Ectodermal cell (in vitro differentiated cells): ENCODE measurements at regions not wholly inside any gene's neighbourhood (a gene's known extent, or its start where the extent isn't known, plus 50 kb on each side); places are given as distances from the start of the nearest gene placed in this dataset.
"Not testable (repeated sequence)": the region's sequence is repeated elsewhere in the genome, so short reads cannot be mapped to it uniquely, and the experiment has no call there.

Source experiments
- H3K27ac ChIP-seq: 2 replicates; pipeline ENCODE4 v1.7.0; 2013; ENCODE audit warnings: mild to moderate bottlenecking, low read depth, low read length; ENCODE audit not compliant: insufficient read depth, poor library complexity, severe bottlenecking
- H3K27me3 ChIP-seq: 2 replicates; pipeline ENCODE4 v1.7.0; 2013; ENCODE audit warnings: mild to moderate bottlenecking, low read length; ENCODE audit not compliant: insufficient read depth, control insufficient read depth, poor library complexity, severe bottlenecking
- H3K36me3 ChIP-seq: one replicate; pipeline ENCODE4 v1.7.0; 2013; ENCODE audit warnings: low read length; ENCODE audit not compliant: control insufficient read depth, insufficient read depth
- H3K4me1 ChIP-seq: one replicate; pipeline ENCODE4 v1.7.0; 2013; ENCODE audit warnings: low read length; ENCODE audit not compliant: control insufficient read depth, insufficient read depth
- H3K4me3 ChIP-seq: 2 replicates; pipeline ENCODE4 v1.7.0; 2013; ENCODE audit warnings: low read depth, low read length, control low read depth; ENCODE audit not compliant: insufficient read depth
- H3K9me3 ChIP-seq: 2 replicates; pipeline ENCODE4 v1.7.0; 2013; ENCODE audit warnings: mild to moderate bottlenecking, low read length, moderate library complexity; ENCODE audit not compliant: control insufficient read depth
- WGBS, 2 experiments: methylation state at CpG; one replicate each; pipeline ENCODE4 v1.1.7; 2013; ENCODE audit warnings: missing lambda C conversion rate in 2 of 2; 5-methylcytosine and 5-hydroxymethylcytosine counted together

GRCh38 chr7:35908331-35909216, 107.7 kb downstream of the SEPTIN7 start:
- Histone ChIP-seq H3K9me3 (no peaks in the 10 kb centered on the region), H3K27me3 (no peaks in the 10 kb centered on the region), H3K27ac (no peak overlapping the region), H3K4me3 (no peak overlapping the region), H3K4me1 (no peaks in the 10 kb centered on the region), H3K36me3 (no peaks in the 10 kb centered on the region)
- whole genome bisulfite sequencing, 2 experiments = 43 to 45% methylated on average over 11 of the region's 11 CpGs

DNA sequence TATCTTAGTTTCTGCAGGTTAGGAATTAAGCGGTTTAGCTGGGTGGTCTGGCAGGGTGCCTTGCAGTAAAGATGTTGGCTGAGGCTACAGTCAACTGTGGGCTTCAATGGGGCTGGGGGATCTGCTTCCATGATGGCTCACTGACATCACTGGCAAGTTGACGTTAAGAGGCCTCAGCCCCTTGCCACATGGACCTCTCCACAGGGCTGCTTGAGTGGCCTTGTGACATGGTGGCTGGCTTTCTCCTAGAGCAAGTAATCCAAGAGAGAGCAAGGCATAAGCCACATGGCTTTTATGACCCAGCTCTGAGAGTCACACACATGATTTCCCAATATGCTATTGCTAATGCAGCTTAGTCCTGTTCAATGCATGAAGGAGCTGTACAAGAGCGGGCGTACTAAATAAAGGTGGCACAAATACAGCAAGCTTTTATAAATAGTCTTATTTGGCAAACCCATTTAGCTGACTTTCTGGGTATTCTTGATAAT, 109.1 kb downstream of the SEPTIN7 start:
- Histone ChIP-seq H3K9me3 (no peaks in the 10 kb centered on the region), H3K4me3 (no peak overlapping the region), H3K27me3 (no peaks in the 10 kb centered on the region), H3K36me3 (no peaks in the 10 kb centered on the region), H3K4me1 (no peaks in the 10 kb centered on the region), H3K27ac (no peak overlapping the region)
- 94 to 97% methylated on average over 4 of the region's 4 CpGs for WGBS, 2 experiments

DNA sequence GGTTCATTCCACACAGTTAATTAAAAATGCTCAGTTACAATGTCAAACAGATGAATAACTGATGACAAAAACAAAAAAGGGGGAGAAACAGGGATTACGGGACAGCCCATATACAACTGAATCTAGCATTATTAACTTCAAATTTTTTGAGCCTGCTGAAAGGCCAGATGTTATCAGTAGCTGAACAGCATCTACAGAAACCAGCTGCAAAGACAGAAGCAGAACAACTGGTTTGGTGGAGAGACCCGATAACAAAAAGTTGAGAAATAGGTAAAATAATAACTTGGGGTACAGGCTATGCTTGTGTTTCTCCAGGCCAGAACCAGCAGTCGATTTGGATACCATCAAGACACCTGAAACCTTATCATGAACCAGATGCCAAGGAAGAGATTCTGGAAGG, 109.8 kb downstream of the SEPTIN7 start:
- H3K4me1 ChIP-seq, H3K27ac ChIP-seq, H3K9me3 ChIP-seq, H3K36me3 ChIP-seq, H3K27me3 ChIP-seq, H3K4me3 ChIP-seq: not testable (repeated sequence)
- 89 to 96% methylated on average over 3 of the region's 3 CpGs for WGBS, 2 experiments

- not testable (repeated sequence) for H3K27ac ChIP-seq, H3K27me3 ChIP-seq, H3K4me3 ChIP-seq, H3K4me1 ChIP-seq, H3K9me3 ChIP-seq, H3K36me3 ChIP-seq
- 96% methylated on average over 2 of the region's 2 CpGs for WGBS, 2 experiments
Observed at GRCh38 chr7:35913350-35913749, 112.5 kb downstream of the SEPTIN7 start.

DNA sequence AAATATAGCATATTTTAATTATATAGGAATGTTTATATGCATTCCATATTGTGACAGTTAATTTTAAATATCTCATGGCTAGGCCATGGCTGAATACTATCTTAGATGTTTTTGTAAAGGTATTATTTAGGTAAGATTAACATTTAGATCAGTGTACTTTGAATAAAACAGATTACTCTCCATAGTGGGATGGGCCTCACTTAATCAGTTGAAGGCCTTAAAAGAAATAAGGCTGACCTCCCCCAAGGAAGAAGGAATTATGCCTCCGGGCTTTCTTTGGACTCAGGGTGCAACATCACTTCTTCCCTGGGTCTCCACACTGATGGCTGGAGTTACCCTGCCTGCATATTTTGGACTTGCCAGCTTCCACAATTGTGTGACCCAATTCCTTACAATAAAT, 113.4 kb downstream of the SEPTIN7 start:
- H3K4me1 ChIP-seq, H3K27me3 ChIP-seq, H3K36me3 ChIP-seq, H3K9me3 ChIP-seq, H3K4me3 ChIP-seq, H3K27ac ChIP-seq: not testable (repeated sequence)
- 88 to 93% methylated on average over 1 of the region's 1 CpG for WGBS, 2 experiments

DNA sequence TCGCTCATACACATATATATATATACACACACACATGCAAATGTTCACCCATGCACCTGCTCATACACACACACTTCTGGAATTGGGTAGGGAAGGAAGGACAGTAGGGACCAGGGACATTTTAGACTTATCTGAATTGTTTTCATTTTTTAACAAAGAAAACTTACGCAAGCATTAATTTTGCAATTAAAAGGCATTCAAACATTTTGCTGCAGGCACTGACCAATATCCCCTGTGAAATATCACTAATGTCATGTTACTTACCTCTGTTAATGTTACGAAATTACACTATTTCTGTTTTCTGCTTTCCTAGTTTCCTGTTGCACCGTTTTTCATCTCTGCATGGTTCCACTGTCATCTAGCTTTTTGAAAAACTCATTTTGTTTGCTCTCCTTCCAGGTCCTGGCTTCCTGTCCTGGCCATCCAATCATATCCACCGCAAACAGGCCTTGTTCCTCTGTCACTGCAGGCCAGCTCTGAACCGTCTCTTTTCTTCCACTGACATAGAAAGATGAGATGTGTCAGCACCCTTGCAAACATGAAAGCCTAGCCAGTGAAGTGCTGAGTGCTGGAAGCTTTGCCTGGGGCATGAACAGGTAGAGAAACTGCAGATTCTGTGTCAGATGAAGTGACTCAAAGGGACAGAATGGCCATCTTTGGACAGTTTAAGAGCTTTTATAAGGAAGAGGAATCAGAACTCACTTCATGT, 114.5 kb downstream of the SEPTIN7 start:
- H3K4me3 ChIP-seq, H3K27me3 ChIP-seq, H3K36me3 ChIP-seq, H3K27ac ChIP-seq, H3K9me3 ChIP-seq, H3K4me1 ChIP-seq: not testable (repeated sequence)
- WGBS, 2 experiments = 85% methylated on average over 5 to 6 of the region's 6 CpGs

GRCh38 chr7:35918217-35918616, 117.4 kb downstream of the SEPTIN7 start:
- H3K4me3 ChIP-seq, H3K27me3 ChIP-seq, H3K9me3 ChIP-seq, H3K36me3 ChIP-seq, H3K27ac ChIP-seq, H3K4me1 ChIP-seq: not testable (repeated sequence)
- 94 to 95% methylated on average over 10 of the region's 10 CpGs for WGBS, 2 experiments

DNA sequence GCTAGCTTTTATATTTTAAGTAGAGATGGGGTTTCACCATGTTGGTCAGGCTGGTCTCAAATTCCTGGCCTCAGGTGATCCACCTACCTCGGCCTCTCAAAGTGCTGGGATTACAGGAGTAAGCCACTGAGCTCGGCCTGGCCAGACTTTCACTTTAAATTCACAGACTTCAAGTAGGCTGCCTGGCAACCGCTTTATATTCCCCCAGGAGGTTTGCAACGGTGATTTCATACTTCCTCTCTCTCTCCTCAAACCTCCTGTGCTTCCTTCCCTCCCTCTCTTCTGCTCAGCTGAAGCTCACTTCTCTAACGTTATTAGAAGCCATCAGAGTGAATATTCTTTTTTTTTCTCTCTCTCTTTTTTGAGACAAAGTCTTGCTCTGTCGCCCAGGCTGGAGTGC, 118.8 kb downstream of the SEPTIN7 start:
- H3K4me1 ChIP-seq, H3K36me3 ChIP-seq, H3K27me3 ChIP-seq, H3K4me3 ChIP-seq, H3K9me3 ChIP-seq, H3K27ac ChIP-seq: not testable (repeated sequence)
- whole genome bisulfite sequencing, 2 experiments = 81 to 89% methylated on average over 6 of the region's 6 CpGs

- not testable (repeated sequence) for H3K27ac ChIP-seq, H3K36me3 ChIP-seq
- WGBS, 2 experiments = 82 to 84% methylated on average over 5 of the region's 5 CpGs
Observed at GRCh38 chr7:35921338-35921737, 120.5 kb downstream of the SEPTIN7 start.

GRCh38 chr7:35924668-35925067, 123.8 kb downstream of the SEPTIN7 start:
- H3K4me1 ChIP-seq, H3K4me3 ChIP-seq, H3K36me3 ChIP-seq, H3K9me3 ChIP-seq, H3K27me3 ChIP-seq, H3K27ac ChIP-seq: not testable (repeated sequence)
- WGBS, 2 experiments = 92 to 94% methylated on average over 6 to 7 of the region's 7 CpGs

More at GRCh38 chr7:35921338-35921737, 120.5 kb downstream of the SEPTIN7 start:
- H3K4me1 ChIP-seq, H3K27me3 ChIP-seq, H3K4me3 ChIP-seq, H3K9me3 ChIP-seq: not testable (repeated sequence)
